Cerebellar cortex (tissue), 1 donor: ENCODE measurements at regions not wholly inside any gene's neighbourhood (a gene's known extent, or its start where the extent isn't known, plus 50 kb on each side); places are given as distances from the start of the nearest gene placed in this dataset.
"Not testable (repeated sequence)": the region's sequence is repeated elsewhere in the genome, so short reads cannot be mapped to it uniquely, and the experiment has no call there.

Source experiments
- DNase-seq: peaks from one replicate; pipeline ENCODE4 v3.0.0-alpha.2; 2015; ENCODE audit warnings: low spot score

DNA sequence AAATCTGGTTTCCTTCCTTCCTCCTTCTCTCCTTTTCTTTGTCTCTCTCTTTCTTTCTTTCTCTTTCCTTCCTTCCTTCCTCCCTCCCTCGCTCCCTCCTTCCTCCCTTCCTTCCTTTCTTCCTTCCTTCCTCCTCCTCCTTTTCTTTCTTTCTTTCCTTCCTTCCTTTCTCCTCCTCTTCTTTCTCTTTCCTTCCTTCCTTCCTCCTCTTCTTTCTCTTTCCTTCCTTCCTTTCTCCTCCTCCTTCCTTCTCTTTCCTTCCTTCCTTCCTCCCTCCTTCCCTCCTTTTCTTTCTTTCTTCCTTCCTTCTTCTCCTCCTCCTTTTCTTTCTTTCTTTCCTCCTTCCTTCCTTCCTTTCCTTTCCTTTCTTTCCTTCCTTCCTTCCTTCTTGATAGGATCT lies 61.2 kb downstream of the VIP start:
- DNase-seq = no peak

DNA sequence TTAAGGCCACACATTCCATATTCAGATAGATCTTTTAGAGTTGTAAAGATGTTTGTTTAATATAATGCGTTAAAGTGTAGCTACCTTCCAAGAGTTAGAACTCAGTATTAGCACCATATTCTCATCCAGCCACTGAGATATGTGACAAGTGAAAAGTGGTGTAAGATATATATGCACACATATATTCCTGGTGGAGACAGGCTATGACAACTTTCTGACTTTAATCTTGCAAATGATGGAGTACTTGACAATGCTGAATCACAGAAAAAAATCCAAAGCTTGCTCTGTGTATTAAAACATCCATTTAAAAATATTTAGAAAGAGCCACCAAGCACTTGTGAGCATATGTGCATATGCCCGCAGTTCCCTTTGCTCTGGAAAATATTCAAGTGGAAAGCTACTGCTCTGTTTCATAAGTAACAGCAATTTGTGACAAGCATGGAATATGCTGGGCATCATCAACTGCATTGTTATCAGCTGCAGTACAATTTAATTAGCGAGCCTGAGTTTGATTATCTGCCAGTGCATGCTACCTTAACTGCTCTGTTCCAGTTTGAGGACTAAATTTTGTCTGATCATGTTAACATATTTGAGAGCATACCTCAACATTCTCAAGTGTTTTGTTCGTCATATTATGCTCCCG lies 64.8 kb downstream of the VIP start:
- peak; percentile 87 for DNase-seq

DNA sequence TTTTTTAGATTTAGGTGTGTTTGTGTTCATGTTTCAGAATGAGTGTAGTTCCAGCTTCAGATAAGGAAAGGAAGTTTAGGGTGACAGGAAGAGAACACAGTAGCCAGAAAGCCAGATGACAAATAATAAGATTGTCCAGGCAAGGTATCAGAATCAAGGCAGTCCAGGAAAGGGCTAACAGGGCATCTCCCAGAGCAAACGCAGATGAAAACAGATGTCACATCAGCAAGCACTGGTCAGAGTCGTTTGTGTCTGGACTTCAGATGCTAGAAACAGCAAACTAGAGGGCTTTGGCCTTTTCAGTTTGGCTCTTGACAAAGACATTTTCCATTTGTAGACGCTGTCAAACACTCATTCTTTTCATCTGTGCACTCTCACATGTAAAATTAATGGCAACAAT lies 65.5 kb downstream of the VIP start:
- peak; percentile 52 for DNase-seq

- DNase-seq = peak; percentile 78
Measured at GRCh38 chr6:152821525-152821924, 70.9 kb downstream of the VIP start.

DNA sequence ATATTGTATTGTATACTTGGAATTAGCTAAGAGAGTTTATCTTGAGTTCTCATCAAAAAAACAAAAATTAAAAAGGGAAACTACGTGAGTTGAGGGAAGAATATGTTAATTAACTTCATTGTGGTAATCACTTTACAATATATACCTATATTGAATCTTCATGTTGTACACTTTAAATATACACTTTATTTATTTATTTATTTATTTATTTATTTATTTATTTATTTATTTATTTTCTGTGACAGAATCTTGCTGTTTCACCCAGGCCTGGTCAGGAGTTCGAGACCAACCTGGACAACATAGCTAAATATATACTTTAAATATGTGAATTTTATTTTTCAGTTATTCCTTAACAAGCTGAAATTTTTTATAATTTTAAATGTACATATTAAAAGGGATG lies 74.1 kb downstream of the VIP start:
- no peak for DNase-seq

DNA sequence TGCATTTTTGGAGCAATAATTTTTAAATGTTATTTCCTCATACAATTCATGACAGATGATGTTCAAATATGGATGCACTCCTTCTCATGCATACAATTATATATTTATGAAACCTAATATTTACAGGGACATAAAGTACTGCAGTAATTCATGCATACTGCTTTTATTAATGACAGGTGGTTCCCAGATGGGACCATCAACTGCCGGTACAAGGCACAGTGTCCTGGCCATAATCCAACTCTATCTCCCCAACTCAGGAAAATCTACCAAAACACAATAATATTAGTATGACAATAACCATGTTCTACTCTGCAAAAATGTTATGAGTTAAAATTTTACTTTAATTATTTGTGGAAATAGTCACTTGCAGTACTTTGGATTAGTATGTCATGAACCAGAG lies 77.8 kb downstream of the VIP start:
- peak; percentile 92 for DNase-seq

GRCh38 chr6:152834366-152834765 lies 83.8 kb downstream of the VIP start:
- not testable (repeated sequence) for DNase-seq

DNA sequence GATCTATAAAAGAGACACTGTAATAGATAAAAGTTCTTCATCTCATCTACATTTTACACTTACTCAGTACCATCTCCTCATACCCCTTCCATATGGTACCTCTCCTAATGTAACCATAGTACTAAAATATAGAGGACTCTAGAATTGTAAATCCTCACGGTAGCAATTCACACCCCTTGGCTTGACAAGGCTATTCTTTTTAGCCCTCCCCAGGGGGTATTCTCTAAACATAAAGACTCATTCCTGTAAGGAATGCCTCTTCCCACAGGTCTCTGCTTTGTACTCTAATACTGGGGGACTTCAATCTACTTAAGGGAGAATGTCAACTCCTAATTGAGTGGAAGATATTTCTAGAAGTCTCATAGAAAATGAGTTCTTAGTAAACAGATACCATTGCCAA lies 85.9 kb downstream of the VIP start:
- no peak for DNase-seq

- DNase-seq = no peak
Measured at GRCh38 chr6:152845421-152845820, 94.8 kb downstream of the VIP start.

GRCh38 chr6:152846825-152847224 lies 96.2 kb downstream of the VIP start:
- DNase-seq = no peak

DNA sequence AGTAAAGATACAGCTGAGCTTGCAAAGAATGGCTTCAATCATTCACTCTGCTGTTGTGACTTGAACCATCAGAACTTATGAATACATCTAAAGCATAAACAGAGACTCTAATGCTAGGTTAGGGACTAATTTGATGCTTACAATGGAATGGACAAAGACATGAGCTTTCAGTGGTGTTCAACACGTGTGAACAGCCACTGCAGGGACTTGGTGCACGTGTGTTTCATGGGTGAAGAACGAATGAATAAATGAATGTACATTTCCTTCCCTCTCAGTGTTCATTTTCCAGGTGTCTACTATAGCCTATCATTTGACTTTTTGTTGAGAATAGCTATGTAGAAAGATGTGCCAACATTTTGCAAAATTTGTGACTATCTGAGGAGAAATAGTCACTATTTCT lies 98.3 kb downstream of the VIP start:
- DNase-seq = no peak

- no peak for DNase-seq
Measured at GRCh38 chr6:152854086-152854795, 103.6 kb downstream of the VIP start.

DNA sequence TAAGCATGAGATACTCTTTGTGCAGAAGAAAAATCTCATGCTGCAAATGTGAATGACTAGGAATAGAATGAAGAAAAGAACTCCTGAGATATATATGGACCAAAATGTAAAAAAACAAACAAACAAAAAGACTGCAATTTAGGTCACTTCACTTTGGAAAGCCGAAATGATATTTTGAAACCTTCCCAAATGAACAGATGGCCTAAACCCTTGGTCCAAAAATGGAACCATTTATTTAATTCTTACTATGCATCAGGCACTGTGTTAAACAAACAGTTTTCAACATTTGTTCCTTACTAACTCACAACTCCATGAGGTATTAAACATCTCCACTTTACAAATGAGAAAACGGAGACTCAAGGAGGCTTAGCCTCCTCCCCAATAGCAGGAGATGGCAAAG lies 107.5 kb downstream of the VIP start:
- DNase-seq = peak; percentile 95

- DNase-seq = no peak
Measured at GRCh38 chr6:152859225-152859624, 108.6 kb downstream of the VIP start.

DNA sequence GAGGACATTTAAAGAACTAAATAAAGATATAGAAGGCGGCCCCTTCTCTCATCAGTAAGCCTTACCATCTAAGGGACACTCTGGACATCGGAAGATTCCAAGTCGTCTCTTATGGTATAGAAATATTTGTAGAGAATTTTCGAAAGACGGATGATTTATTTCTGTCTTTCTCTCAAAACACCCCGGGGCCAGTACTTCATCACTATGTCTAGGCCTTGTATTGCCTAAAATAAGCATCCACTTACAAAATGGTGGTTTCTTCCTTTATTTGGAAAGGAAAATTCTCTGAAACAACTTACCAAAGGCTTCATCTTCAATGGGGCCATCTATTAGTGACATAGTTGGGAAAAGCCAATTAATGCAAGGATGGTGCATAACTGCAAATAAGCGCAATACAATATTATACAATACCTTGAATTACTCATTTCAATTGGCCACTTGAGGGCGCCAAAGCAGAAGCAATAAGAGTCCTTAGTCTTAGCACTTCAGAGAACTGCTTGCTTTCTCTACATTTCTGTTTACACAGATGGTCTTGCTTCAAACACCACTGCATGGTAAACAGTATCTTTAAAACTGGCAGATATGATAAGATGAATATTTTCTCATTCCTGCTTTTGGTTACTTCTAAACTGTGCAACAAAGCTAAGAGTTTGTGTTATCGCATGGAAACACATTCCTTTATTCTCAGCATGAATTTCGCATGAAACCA lies 113.2 kb downstream of the VIP start:
- DNase-seq = peak; percentile 89

- no peak for DNase-seq
Measured at GRCh38 chr6:152874267-152874666, 108.6 kb downstream of the FBXO5 start.

DNA sequence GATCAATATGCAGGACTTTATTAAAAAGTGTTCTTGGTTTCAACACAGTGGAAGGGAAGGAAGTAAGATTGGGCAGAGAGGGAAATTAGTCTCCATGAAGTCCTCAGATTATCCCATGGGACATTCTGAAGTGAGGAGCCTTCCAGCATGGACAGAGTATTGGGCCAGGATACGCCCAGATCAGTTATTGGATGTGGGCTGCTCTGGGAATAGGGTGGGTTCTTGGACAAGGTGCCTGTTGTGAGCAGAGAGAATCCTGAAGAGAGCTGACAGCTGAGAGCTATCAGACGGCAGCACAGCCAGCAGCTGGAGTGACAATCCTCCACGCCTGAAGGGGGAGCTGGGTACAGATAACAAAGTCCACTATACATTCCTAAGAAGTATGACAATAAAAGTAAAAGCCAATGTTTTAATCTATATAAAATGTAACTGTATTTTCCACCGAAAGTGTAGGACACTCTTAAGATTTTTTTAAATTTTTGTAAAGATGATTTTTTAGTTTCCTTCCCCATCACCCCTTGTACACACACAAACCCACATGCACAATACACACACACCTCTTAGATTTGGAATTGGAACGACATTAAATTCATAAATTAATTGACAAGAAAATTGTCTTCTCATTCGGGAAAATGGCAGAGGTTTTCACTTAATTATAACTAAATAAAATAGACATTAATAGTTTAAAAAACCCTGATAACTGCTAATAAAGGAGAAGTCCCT lies 107.8 kb downstream of the FBXO5 start:
- DNase-seq = no peak

- no peak for DNase-seq
Measured at GRCh38 chr6:152879681-152880080, 103.2 kb downstream of the FBXO5 start.

DNA sequence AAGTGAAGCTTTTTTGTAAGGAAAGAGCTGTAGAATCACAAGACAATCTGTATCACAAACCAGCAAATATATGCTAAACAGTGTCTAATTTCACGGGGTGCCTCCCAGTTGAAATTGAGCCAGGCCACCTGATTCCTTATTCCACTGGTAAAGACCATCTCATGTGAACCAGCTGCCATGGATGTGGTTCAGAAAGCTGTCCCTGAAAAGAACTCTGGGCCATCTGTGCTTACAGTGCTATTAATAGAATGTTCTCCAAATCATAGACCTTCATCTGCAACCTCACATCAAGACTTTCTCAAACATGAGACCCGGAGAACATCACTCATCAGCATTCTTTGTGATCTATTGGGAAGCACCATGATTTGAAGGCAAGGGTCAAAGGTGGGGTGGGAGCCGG lies 89.7 kb downstream of the FBXO5 start:
- peak; percentile 47 for DNase-seq

DNA sequence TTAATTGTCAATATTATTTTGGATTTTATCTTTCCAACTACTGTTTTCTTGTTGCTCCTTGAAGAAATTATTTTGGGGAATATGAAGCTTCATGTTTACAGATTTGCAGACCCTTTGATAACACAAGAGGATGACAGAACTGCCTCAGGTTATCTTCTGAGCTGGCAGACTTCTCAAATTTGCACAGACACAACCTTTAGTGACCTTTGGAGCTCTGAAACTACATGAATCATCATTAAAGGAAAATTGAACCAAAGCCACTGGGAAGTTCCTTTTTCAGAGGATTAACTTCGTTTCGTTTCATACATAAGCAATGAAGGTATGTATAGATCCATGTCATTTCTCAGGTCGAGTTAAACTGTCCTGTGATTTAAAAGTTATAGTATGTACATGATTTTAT lies 85.9 kb downstream of the FBXO5 start:
- no peak for DNase-seq

DNA sequence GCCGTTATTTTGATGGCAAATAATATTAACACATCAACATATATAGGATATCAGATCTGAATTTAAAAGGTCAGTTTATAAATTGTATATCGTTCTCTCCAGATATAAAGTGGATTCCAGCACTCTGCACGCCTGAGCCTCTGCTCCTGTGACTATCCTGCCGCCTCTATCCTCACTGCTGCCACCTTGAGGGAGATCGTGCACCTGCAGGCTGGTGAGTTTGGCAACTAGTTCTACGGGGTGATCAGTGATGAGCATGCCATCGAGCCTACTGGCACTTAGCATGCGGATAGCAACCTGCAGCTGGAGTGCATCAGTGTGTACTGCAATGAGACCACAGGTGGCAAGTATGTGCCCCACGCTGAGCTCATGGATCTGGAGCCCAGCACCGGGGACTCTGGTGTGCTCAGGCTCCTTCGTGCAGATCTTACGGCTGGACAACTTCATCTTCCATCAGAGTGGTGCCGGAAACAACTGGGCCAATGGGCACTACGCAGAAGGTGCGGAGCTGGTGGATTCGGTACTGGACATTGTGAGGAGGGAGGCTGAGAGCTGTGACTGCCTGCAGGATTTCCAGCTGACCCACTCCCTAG lies 84.9 kb downstream of the FBXO5 start:
- peak; percentile 59 for DNase-seq

DNA sequence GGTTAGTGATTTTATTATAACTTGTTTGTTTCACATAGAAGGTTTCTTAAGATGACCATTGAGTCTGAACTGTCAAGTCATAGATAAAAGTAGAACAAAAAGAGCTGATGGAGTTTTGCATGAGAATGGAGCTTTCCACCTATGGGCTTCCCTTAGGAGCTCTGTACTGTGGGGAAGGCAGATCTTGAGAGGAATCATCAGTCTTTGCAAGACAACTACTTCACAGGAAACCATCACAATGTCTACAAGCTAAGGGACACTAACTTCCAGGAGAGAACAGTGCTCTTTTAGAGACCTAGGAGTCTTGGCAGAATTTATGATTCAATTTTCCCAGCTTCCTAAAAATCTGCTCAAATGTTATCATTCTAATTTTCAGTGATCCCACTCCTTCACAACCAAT lies 78.2 kb downstream of the FBXO5 start:
- no peak for DNase-seq
